Astrocyte of the cerebellum (primary cell): ENCODE measurements at regions not wholly inside any gene's neighbourhood (a gene's known extent, or its start where the extent isn't known, plus 50 kb on each side); places are given as distances from the start of the nearest gene placed in this dataset.
"Not testable (repeated sequence)": the region's sequence is repeated elsewhere in the genome, so short reads cannot be mapped to it uniquely, and the experiment has no call there.

Experiments
- DNase-seq: peaks from one replicate; pipeline ENCODE4 v3.0.0-alpha.2; 2011; ENCODE audit warnings: low read depth
- H3K4me3 ChIP-seq: 2 replicates; pipeline ENCODE4 v1.5.1; 2011; ENCODE audit warnings: mild to moderate bottlenecking, low read depth, low read length, moderate library complexity
- CTCF ChIP-seq: IDR thresholded peaks from 2 replicates; pipeline ENCODE4 v1.5.1; 2012; ENCODE audit warnings: low read length, low read depth, moderate library complexity, mild to moderate bottlenecking; ENCODE audit errors: missing control alignments
- in situ Hi-C: cut with HindIII; loops from 2 replicates; pipeline ENCODE4 v1.10.0; 2017; ENCODE audit warnings: low sequenced_read_pairs

DNA sequence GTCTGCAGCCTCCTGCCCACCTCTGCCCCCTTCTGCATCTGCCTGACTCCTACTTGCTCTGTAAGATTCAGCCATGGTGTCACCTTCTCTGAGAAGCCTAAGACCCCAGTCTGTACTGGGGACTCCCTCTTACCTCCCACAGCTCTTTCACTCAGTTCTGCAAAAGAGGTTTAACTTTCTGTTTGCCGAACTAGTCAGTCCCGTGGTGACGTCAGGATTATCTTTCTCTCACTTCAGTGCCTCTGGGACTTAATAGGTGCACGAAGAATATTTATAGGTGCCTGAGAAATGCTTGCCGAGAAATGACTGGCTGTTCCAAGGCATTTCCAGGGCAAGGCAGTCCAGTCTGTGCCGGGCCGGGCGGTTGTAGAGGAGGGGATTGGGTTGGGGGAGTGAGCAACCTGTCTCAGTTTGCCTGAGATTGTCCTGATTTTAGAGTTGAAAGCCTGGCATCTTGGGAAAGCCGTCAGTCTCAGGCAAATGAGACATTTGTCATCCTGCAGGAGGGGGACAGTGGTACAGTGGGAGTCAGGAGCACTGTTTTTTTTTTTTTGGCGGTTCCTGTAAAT lies 227.5 kb upstream of the NPVF start:
- no peak for DNase-seq
- in situ Hi-C loops = no loop called here
- H3K4me3 ChIP-seq = no peak overlapping the region
- no peak for TF ChIP-seq CTCF

DNA sequence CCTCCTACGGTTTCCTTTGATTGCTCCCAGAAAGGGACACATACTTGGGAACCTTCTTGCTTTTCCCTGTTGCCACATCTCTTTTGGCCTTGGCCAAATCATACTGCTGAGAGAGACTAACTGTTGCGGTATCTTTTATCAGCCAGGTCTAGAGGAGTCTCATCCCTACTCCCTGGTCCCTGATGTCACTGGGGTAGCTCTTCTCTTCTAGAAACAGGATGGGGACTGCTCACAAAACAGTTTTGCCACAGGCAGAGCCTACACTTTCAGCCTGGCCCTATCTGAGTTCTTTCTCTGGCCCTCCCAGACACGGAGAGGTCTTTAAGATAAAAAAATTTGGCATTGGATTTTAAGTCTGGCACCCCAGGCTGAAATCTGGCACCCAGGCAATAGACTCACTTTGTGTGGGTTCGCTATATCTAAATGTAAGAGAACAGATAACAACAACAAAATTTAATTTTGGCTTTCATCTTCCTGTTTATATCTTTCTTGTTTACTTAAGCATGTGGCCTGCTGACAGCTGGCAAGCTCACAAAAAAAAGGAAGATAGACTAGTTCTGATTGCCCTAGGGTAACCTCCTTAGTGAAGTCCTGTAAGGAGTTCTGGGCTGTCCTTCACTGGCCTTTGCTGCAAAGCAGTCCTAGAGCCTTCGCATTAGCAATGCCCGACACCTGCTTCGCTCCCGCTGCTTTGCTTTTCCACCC lies 228.3 kb upstream of the NPVF start:
- no peak for DNase-seq
- no peak for TF ChIP-seq CTCF
- no peak overlapping the region for H3K4me3 ChIP-seq
- in situ Hi-C loops = no loop called here

GRCh38 chr7:25459057-25459456 lies 230.8 kb upstream of the NPVF start:
- no peak for DNase-seq
- TF ChIP-seq CTCF = no peak
- in situ Hi-C loops = no loop called here
- no peak overlapping the region for H3K4me3 ChIP-seq

DNA sequence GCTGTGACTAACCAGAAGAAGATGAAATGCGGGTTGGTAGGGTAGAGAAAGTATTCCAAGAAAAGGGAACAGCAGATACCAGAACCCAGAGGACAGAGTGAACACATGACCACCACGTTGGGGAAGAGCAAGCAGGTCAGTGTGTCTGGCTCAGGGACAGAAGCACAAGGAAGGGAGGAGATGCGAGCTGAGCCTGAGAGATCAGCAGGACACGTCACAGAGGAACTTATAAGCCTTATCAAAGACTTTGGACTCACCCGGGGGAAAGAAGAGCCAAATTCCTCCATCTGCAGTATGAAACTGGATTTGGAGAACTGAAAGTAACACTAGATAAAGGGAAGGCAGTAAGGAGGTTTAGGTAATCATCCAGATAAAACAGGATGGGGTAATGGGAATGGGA lies 232.1 kb upstream of the NPVF start:
- DNase-seq = no peak
- no peak overlapping the region for H3K4me3 ChIP-seq
- TF ChIP-seq CTCF = no peak
- in situ Hi-C loops = no loop called here

GRCh38 chr7:25469669-25470068 lies 241.4 kb upstream of the NPVF start:
- in situ Hi-C loops = no loop called here
- no peak overlapping the region for H3K4me3 ChIP-seq
- no peak for DNase-seq
- no peak for TF ChIP-seq CTCF

GRCh38 chr7:25476863-25477499 lies 248.7 kb upstream of the NPVF start:
- TF ChIP-seq CTCF = no peak
- no peak overlapping the region for H3K4me3 ChIP-seq
- no peak for DNase-seq
- in situ Hi-C loops = no loop called here

GRCh38 chr7:25478221-25478620 lies 249.9 kb upstream of the NPVF start:
- DNase-seq, H3K4me3 ChIP-seq, in situ Hi-C loops: not testable (repeated sequence)
